ENCODE measurements at regions not wholly inside any gene's neighbourhood (a gene's known extent, or its start where the extent isn't known, plus 50 kb on each side); places are given as distances from the start of the nearest gene placed in this dataset.

DNA sequence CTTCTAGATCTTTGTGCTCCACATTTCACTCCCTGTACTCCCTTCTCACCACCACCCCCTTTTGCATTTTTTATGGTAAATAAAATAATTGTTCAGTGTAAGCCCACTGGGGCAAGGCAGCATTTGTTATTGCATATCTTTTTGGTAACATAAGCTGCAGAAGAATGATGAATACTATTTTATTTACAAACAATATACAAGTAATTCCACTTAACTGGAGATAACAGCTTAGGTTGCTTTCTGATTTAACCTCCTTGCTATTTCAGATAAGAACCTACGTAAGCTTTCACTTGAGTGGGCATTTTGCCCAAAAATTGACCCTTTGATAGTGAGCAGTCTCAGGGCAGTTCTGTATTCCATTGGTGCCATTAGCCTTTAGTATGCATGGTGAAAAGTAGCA lies 417.9 kb downstream of the SH3GL2 start:
- TF ChIP-seq, protein P1, sequence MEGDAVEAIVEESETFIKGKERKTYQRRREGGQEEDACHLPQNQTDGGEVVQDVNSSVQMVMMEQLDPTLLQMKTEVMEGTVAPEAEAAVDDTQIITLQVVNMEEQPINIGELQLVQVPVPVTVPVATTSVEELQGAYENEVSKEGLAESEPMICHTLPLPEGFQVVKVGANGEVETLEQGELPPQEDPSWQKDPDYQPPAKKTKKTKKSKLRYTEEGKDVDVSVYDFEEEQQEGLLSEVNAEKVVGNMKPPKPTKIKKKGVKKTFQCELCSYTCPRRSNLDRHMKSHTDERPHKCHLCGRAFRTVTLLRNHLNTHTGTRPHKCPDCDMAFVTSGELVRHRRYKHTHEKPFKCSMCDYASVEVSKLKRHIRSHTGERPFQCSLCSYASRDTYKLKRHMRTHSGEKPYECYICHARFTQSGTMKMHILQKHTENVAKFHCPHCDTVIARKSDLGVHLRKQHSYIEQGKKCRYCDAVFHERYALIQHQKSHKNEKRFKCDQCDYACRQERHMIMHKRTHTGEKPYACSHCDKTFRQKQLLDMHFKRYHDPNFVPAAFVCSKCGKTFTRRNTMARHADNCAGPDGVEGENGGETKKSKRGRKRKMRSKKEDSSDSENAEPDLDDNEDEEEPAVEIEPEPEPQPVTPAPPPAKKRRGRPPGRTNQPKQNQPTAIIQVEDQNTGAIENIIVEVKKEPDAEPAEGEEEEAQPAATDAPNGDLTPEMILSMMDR (IDR thresholded peaks at IDR 0.05; ENCODE audit: insufficient read depth, low read depth, low read length) = no peak
- TF ChIP-seq EZH2 (IDR thresholded peaks at IDR 0.05; ENCODE audit: insufficient read depth, low read length) = no peak

All from astrocyte (in vitro differentiated cells and primary cell).